ENCODE measurements at regions not wholly inside any gene's neighbourhood (a gene's known extent, or its start where the extent isn't known, plus 50 kb on each side); places are given as distances from the start of the nearest gene placed in this dataset.
"Not testable (repeated sequence)": the region's sequence is repeated elsewhere in the genome, so short reads cannot be mapped to it uniquely, and the experiment has no call there.

- not testable (repeated sequence) for H3K36me3 ChIP-seq (ENCODE audit: control insufficient read depth, insufficient read depth, low read length); H3K4me3 ChIP-seq (ENCODE audit: low read length); H3K27me3 ChIP-seq (ENCODE audit: control insufficient read depth, insufficient read depth, low read length); DNase-seq; H3K4me1 ChIP-seq (ENCODE audit: control insufficient read depth, insufficient read depth, low read length); H3K27ac ChIP-seq (ENCODE audit: low read length); H3K9me3 ChIP-seq (ENCODE audit: control insufficient read depth, low read depth, low read length)
- WGBS (ENCODE audit: insufficient coverage, low lambda C conversion rate), result no CpG with 5 or more reads among the region's 21 CpGs
Measured at GRCh38 chr18:7178568-7178967, 52.3 kb upstream of the LRRC30 start.

GRCh38 chr18:7177116-7177744 is 53.7 kb upstream of the LRRC30 start:
- Histone ChIP-seq H3K27me3 (ENCODE audit: control insufficient read depth, insufficient read depth, low read length) (peaks cover 3% of the 10 kb centered on the region), H3K4me3 (ENCODE audit: low read length) (no peak overlapping the region), H3K27ac (ENCODE audit: low read length) (no peak overlapping the region), H3K9me3 (ENCODE audit: control insufficient read depth, low read depth, low read length) (no peaks in the 10 kb centered on the region), H3K4me1 (ENCODE audit: control insufficient read depth, insufficient read depth, low read length) (no peaks in the 10 kb centered on the region), H3K36me3 (ENCODE audit: control insufficient read depth, insufficient read depth, low read length) (no peaks in the 10 kb centered on the region)
- WGBS (ENCODE audit: insufficient coverage, low lambda C conversion rate), result no CpG with 5 or more reads among the region's 4 CpGs
- DNase-seq, result peak; percentile 41 to 44

GRCh38 chr18:7174344-7175095 is 56.4 kb upstream of the LRRC30 start:
- H3K4me1 ChIP-seq (ENCODE audit: control insufficient read depth, insufficient read depth, low read length), result no peaks in the 10 kb centered on the region
- no CpG with 5 or more reads among the region's 14 CpGs for WGBS (ENCODE audit: insufficient coverage, low lambda C conversion rate)
- no peak for DNase-seq
- no peak overlapping the region for H3K27ac ChIP-seq (ENCODE audit: low read length)
- H3K27me3 ChIP-seq (ENCODE audit: control insufficient read depth, insufficient read depth, low read length), result peaks cover 3% of the 10 kb centered on the region
- H3K36me3 ChIP-seq (ENCODE audit: control insufficient read depth, insufficient read depth, low read length), result no peaks in the 10 kb centered on the region
- no peak overlapping the region for H3K4me3 ChIP-seq (ENCODE audit: low read length)
- H3K9me3 ChIP-seq (ENCODE audit: control insufficient read depth, low read depth, low read length), result no peaks in the 10 kb centered on the region

- no peaks in the 10 kb centered on the region for H3K9me3 ChIP-seq (ENCODE audit: control insufficient read depth, low read depth, low read length)
- no peak overlapping the region for H3K4me3 ChIP-seq (ENCODE audit: low read length)
- no peaks in the 10 kb centered on the region for H3K36me3 ChIP-seq (ENCODE audit: control insufficient read depth, insufficient read depth, low read length)
- no CpG with 5 or more reads among the region's 15 CpGs for WGBS (ENCODE audit: insufficient coverage, low lambda C conversion rate)
- H3K27ac ChIP-seq (ENCODE audit: low read length), result no peak overlapping the region
- H3K27me3 ChIP-seq (ENCODE audit: control insufficient read depth, insufficient read depth, low read length), result peaks cover 3% of the 10 kb centered on the region
- H3K4me1 ChIP-seq (ENCODE audit: control insufficient read depth, insufficient read depth, low read length), result no peaks in the 10 kb centered on the region
- no peak for DNase-seq
Measured at GRCh38 chr18:7173216-7173615, 55.6 kb upstream of the LAMA1 start.

GRCh38 chr18:7172611-7173010 is 55.0 kb upstream of the LAMA1 start:
- WGBS (ENCODE audit: insufficient coverage, low lambda C conversion rate), result no CpG with 5 or more reads among the region's 10 CpGs
- H3K4me1 ChIP-seq (ENCODE audit: control insufficient read depth, insufficient read depth, low read length), result no peaks in the 10 kb centered on the region
- no peak for DNase-seq

GRCh38 chr18:7170292-7170691 is 52.7 kb upstream of the LAMA1 start:
- WGBS (ENCODE audit: insufficient coverage, low lambda C conversion rate), result no CpG with 5 or more reads among the region's 8 CpGs
- H3K36me3 ChIP-seq (ENCODE audit: control insufficient read depth, insufficient read depth, low read length), result no peaks in the 10 kb centered on the region
- H3K4me1 ChIP-seq (ENCODE audit: control insufficient read depth, insufficient read depth, low read length), result no peaks in the 10 kb centered on the region
- no peak overlapping the region for H3K27ac ChIP-seq (ENCODE audit: low read length)
- no peaks in the 10 kb centered on the region for H3K9me3 ChIP-seq (ENCODE audit: control insufficient read depth, low read depth, low read length)
- H3K4me3 ChIP-seq (ENCODE audit: low read length), result no peak overlapping the region
- DNase-seq, result no peak
- peaks cover 3% of the 10 kb centered on the region for H3K27me3 ChIP-seq (ENCODE audit: control insufficient read depth, insufficient read depth, low read length)

More at GRCh38 chr18:7172611-7173010, 55.0 kb upstream of the LAMA1 start:
- no peak overlapping the region for H3K4me3 ChIP-seq (ENCODE audit: low read length)
- no peaks in the 10 kb centered on the region for H3K36me3 ChIP-seq (ENCODE audit: control insufficient read depth, insufficient read depth, low read length)
- no peaks in the 10 kb centered on the region for H3K9me3 ChIP-seq (ENCODE audit: control insufficient read depth, low read depth, low read length)
- no peak overlapping the region for H3K27ac ChIP-seq (ENCODE audit: low read length)
- peaks cover 3% of the 10 kb centered on the region for H3K27me3 ChIP-seq (ENCODE audit: control insufficient read depth, insufficient read depth, low read length)

GRCh38 chr18:7169601-7170000 is 52.0 kb upstream of the LAMA1 start:
- Histone ChIP-seq H3K4me3 (ENCODE audit: low read length) (no peak overlapping the region), H3K9me3 (ENCODE audit: control insufficient read depth, low read depth, low read length) (no peaks in the 10 kb centered on the region), H3K27ac (ENCODE audit: low read length) (no peak overlapping the region), H3K4me1 (ENCODE audit: control insufficient read depth, insufficient read depth, low read length) (no peaks in the 10 kb centered on the region), H3K27me3 (ENCODE audit: control insufficient read depth, insufficient read depth, low read length) (peaks cover 3% of the 10 kb centered on the region), H3K36me3 (ENCODE audit: control insufficient read depth, insufficient read depth, low read length) (no peaks in the 10 kb centered on the region)
- no CpG with 5 or more reads among the region's 11 CpGs for WGBS (ENCODE audit: insufficient coverage, low lambda C conversion rate)
- no peak for DNase-seq

- H3K4me1 ChIP-seq (ENCODE audit: control insufficient read depth, insufficient read depth, low read length), result no peaks in the 10 kb centered on the region
- no peaks in the 10 kb centered on the region for H3K36me3 ChIP-seq (ENCODE audit: control insufficient read depth, insufficient read depth, low read length)
- peaks cover 3% of the 10 kb centered on the region for H3K27me3 ChIP-seq (ENCODE audit: control insufficient read depth, insufficient read depth, low read length)
- H3K9me3 ChIP-seq (ENCODE audit: control insufficient read depth, low read depth, low read length), result no peaks in the 10 kb centered on the region
- H3K27ac ChIP-seq (ENCODE audit: low read length), result no peak overlapping the region
- WGBS (ENCODE audit: insufficient coverage, low lambda C conversion rate), result no CpG with 5 or more reads among the region's 7 CpGs
- DNase-seq, result no peak
- no peak overlapping the region for H3K4me3 ChIP-seq (ENCODE audit: low read length)
Measured at GRCh38 chr18:7168408-7168807, 50.8 kb upstream of the LAMA1 start.

Measured in large intestine (tissue), 3 donors.